ENCODE measurements at regions not wholly inside any gene's neighbourhood (a gene's known extent, or its start where the extent isn't known, plus 50 kb on each side); places are given as distances from the start of the nearest gene placed in this dataset.

- H3K4me3 ChIP-seq (replicated peaks in 1 of 2; ENCODE audit: low read depth in 1 of 2, low read length in 2 of 2): no peak overlapping the region
- ChIA-PET CTCF (no interaction called here), POLR2A (no interaction called here), RAD21 (ENCODE audit: low non-redundant PET in 1 of 2, low total read pairs in 2 of 2, uncharacterized antibody in 2 of 2, unreplicated experiment in 2 of 2) (no interaction called here)
- no peaks in the 10 kb centered on the region for H4K20me1 ChIP-seq (ENCODE audit: insufficient read depth)
- H3K27me3 ChIP-seq (ENCODE audit: insufficient read depth, low read length): no peaks in the 10 kb centered on the region; the same call in 1 of the 2 replicates
- H3K9me2 ChIP-seq (ENCODE audit: insufficient read depth): no peaks in the 10 kb centered on the region
- no peak for ATAC-seq
- no peaks in the 10 kb centered on the region for H3K79me2 ChIP-seq (ENCODE audit: insufficient read depth, low read length)
- no peaks in the 10 kb centered on the region for H3K4me1 ChIP-seq (ENCODE audit: control insufficient read depth in 1 of 2, insufficient read depth in 2 of 2, low read length in 2 of 2)
- no peaks in the 10 kb centered on the region for H3K9me3 ChIP-seq (ENCODE audit: control insufficient read depth in 1 of 2, insufficient read depth in 1 of 2, low read depth in 1 of 2, low read length in 2 of 2)
- DNase-seq (ENCODE audit: low read depth, low spot score): no peak
- intact Hi-C loops (cut with micrococcal nuclease): no loop called here
- H3K9ac ChIP-seq (ENCODE audit: low read length): no peak overlapping the region
- TF ChIP-seq ZNF274 (IDR thresholded peaks at IDR 0.05; ENCODE audit: low read depth, low read length) (no peak), YY1 (IDR thresholded peaks at IDR 0.05; ENCODE audit: extremely low read depth, insufficient replicate concordance, low read depth, low read length) (no peak), CTCF (IDR thresholded peaks at IDR 0.05 in 2 of 3, conservative IDR thresholded peaks at IDR 0.05 in 1 of 3; ENCODE audit: borderline replicate concordance in 1 of 3, insufficient read depth in 1 of 3, low read depth in 2 of 3, low read length in 2 of 3) (no peak), RAD21 (IDR thresholded peaks at IDR 0.05; ENCODE audit: low read depth) (no peak), POLR2A (IDR thresholded peaks at IDR 0.05; ENCODE audit: borderline replicate concordance, extremely low read depth, insufficient read depth, insufficient read length) (no peak), FOSL1 (IDR thresholded peaks at IDR 0.05; ENCODE audit: low read depth) (no peak), TCF7L2 (IDR thresholded peaks at IDR 0.05; ENCODE audit: borderline replicate concordance, extremely low read depth, insufficient read depth, insufficient read length) (no peak), ATF3 (IDR thresholded peaks at IDR 0.05) (no peak), SRF (IDR thresholded peaks at IDR 0.05; ENCODE audit: low read depth) (no peak), SIN3A (IDR thresholded peaks at IDR 0.05; ENCODE audit: low read depth) (no peak), ZFX (IDR thresholded peaks at IDR 0.05) (no peak), POLR2AphosphoS5 (IDR thresholded peaks at IDR 0.05; ENCODE audit: low read depth, low read length) (no peak), CEBPB (IDR thresholded peaks at IDR 0.05; ENCODE audit: low read depth) (no peak), EZH2 (IDR thresholded peaks at IDR 0.05) (no peak), CBX3 (IDR thresholded peaks at IDR 0.05; ENCODE audit: low read depth) (no peak)
- TF ChIP-seq, protein P1, sequence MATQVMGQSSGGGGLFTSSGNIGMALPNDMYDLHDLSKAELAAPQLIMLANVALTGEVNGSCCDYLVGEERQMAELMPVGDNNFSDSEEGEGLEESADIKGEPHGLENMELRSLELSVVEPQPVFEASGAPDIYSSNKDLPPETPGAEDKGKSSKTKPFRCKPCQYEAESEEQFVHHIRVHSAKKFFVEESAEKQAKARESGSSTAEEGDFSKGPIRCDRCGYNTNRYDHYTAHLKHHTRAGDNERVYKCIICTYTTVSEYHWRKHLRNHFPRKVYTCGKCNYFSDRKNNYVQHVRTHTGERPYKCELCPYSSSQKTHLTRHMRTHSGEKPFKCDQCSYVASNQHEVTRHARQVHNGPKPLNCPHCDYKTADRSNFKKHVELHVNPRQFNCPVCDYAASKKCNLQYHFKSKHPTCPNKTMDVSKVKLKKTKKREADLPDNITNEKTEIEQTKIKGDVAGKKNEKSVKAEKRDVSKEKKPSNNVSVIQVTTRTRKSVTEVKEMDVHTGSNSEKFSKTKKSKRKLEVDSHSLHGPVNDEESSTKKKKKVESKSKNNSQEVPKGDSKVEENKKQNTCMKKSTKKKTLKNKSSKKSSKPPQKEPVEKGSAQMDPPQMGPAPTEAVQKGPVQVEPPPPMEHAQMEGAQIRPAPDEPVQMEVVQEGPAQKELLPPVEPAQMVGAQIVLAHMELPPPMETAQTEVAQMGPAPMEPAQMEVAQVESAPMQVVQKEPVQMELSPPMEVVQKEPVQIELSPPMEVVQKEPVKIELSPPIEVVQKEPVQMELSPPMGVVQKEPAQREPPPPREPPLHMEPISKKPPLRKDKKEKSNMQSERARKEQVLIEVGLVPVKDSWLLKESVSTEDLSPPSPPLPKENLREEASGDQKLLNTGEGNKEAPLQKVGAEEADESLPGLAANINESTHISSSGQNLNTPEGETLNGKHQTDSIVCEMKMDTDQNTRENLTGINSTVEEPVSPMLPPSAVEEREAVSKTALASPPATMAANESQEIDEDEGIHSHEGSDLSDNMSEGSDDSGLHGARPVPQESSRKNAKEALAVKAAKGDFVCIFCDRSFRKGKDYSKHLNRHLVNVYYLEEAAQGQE (IDR thresholded peaks at IDR 0.05; ENCODE audit: low read depth): no peak
- TF ChIP-seq, protein P2, sequence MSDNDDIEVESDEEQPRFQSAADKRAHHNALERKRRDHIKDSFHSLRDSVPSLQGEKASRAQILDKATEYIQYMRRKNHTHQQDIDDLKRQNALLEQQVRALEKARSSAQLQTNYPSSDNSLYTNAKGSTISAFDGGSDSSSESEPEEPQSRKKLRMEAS (IDR thresholded peaks at IDR 0.05): no peak
- H3K4me2 ChIP-seq (ENCODE audit: low read length): no peak overlapping the region
- H3K27ac ChIP-seq (ENCODE audit: low read depth, low read length): no peak overlapping the region
- no peak overlapping the region for H2AFZ ChIP-seq (ENCODE audit: low read depth, low read length, poor library complexity, severe bottlenecking)
- H3K36me3 ChIP-seq (ENCODE audit: control insufficient read depth in 1 of 2, insufficient read depth in 2 of 2, low read length in 2 of 2): no peaks in the 10 kb centered on the region
- no TSS peak for BruUV-seq (replicated peaks)
Measured at GRCh38 chr2:117704818-117705217, 109.7 kb upstream of the DDX18 start.
